Neuronal stem cell (in vitro differentiated cells): ENCODE measurements at regions not wholly inside any gene's neighbourhood (a gene's known extent, or its start where the extent isn't known, plus 50 kb on each side); places are given as distances from the start of the nearest gene placed in this dataset.
A peak's percentile ranks its signal among the peaks of the same experiment; 100 is the strongest.

Experiments
- DNase-seq: peaks from one replicate; pipeline ENCODE4 v3.0.0-alpha.2; 2013; ENCODE audit warnings: low spot score
- H2AFZ ChIP-seq: one replicate; pipeline ENCODE4 v1.6.1; 2013; ENCODE audit warnings: mild to moderate bottlenecking, low read length, inconsistent platforms
- H2AK5ac ChIP-seq: 2 replicates; pipeline ENCODE4 v1.6.1; 2013; ENCODE audit warnings: low read depth, mild to moderate bottlenecking, inconsistent platforms, low read length, moderate library complexity, mixed read lengths
- H2BK120ac ChIP-seq: 2 replicates; pipeline ENCODE4 v1.6.1; 2013; ENCODE audit warnings: low read depth, mild to moderate bottlenecking, inconsistent platforms, low read length, moderate library complexity, mixed read lengths
- H2BK12ac ChIP-seq: one replicate; pipeline ENCODE4 v1.6.1; 2013; ENCODE audit warnings: low read length, inconsistent platforms
- H2BK15ac ChIP-seq: 2 replicates; pipeline ENCODE4 v1.6.1; 2013; ENCODE audit warnings: mild to moderate bottlenecking, low read length, inconsistent platforms, mixed read lengths
- H2BK5ac ChIP-seq: one replicate; pipeline ENCODE4 v1.6.1; 2013; ENCODE audit warnings: inconsistent platforms, mild to moderate bottlenecking, low read length, moderate library complexity
- H3K14ac ChIP-seq: one replicate; pipeline ENCODE4 v1.6.1; 2013; ENCODE audit warnings: low read length, inconsistent platforms
- H3K18ac ChIP-seq: 2 replicates; pipeline ENCODE4 v1.6.1; 2013; ENCODE audit warnings: low read length, inconsistent platforms
- H3K23ac ChIP-seq: 2 replicates; pipeline ENCODE4 v1.6.1; 2013; ENCODE audit warnings: low read depth, mild to moderate bottlenecking, mixed read lengths, low read length, inconsistent platforms; ENCODE audit not compliant: poor library complexity
- H3K27ac ChIP-seq: replicated peaks from 3 replicates; pipeline ENCODE4 v1.5.1; 2013; ENCODE audit warnings: low read length, inconsistent platforms
- H3K27me3 ChIP-seq, 3 experiments: 2 replicates each; pipeline ENCODE4 v1.6.1; 2013; ENCODE audit warnings: low read length in 3 of 3, mild to moderate bottlenecking in 2 of 3, inconsistent platforms in 1 of 3, low read depth in 1 of 3, mixed read lengths in 1 of 3, moderate library complexity in 1 of 3; ENCODE audit not compliant: control insufficient read depth in 3 of 3, insufficient read depth in 3 of 3
- H3K36me3 ChIP-seq, 2 donors: replicated peaks in 1 of 2; 2 replicates each; pipeline ENCODE4 v1.6.1; 2013; ENCODE audit warnings: low read length in 2 of 2; ENCODE audit not compliant: control insufficient read depth in 2 of 2, insufficient read depth in 2 of 2
- H3K4ac ChIP-seq: 2 replicates; pipeline ENCODE4 v1.6.1; 2013; ENCODE audit warnings: inconsistent platforms, mild to moderate bottlenecking, low read length, moderate library complexity
- H3K4me1 ChIP-seq, 2 donors: 1 replicate in 1 of 2; 2 replicates in 1 of 2; pipeline ENCODE4 v1.6.1; 2013; ENCODE audit warnings: low read length in 2 of 2, low read depth in 1 of 2; ENCODE audit not compliant: control insufficient read depth in 2 of 2, insufficient read depth in 1 of 2
- H3K4me2 ChIP-seq: one replicate; pipeline ENCODE4 v1.6.1; 2013; ENCODE audit warnings: mild to moderate bottlenecking, low read length, inconsistent platforms; ENCODE audit not compliant: insufficient read depth, poor library complexity, severe bottlenecking
- H3K4me3 ChIP-seq, 2 donors: 2 replicates each; pipeline ENCODE4 v1.5.1; 2013; ENCODE audit warnings: low read length in 2 of 2, mild to moderate bottlenecking in 2 of 2, inconsistent platforms in 1 of 2, moderate library complexity in 1 of 2
- H3K79me1 ChIP-seq: one replicate; pipeline ENCODE4 v1.6.1; 2013; ENCODE audit warnings: low read depth, mild to moderate bottlenecking, inconsistent platforms, low read length, moderate library complexity
- H3K9ac ChIP-seq: one replicate; pipeline ENCODE4 v1.6.1; 2013; ENCODE audit warnings: mild to moderate bottlenecking, low read depth, low read length, inconsistent platforms; ENCODE audit not compliant: poor library complexity
- H3K9me3 ChIP-seq, 2 donors: replicated peaks in 1 of 2; 2 replicates each; pipeline versions ENCODE3 to v1.6.1; 2013; ENCODE audit warnings: low read length in 2 of 2, mild to moderate bottlenecking in 2 of 2, inconsistent platforms in 1 of 2, low read depth in 1 of 2, mixed read lengths in 1 of 2, moderate library complexity in 1 of 2; ENCODE audit not compliant: control insufficient read depth in 2 of 2, insufficient read depth in 1 of 2
- H4K8ac ChIP-seq: one replicate; pipeline ENCODE4 v1.6.1; 2013; ENCODE audit warnings: low read depth, mild to moderate bottlenecking, inconsistent platforms, low read length, moderate library complexity
- H4K91ac ChIP-seq: one replicate; pipeline ENCODE4 v1.6.1; 2013; ENCODE audit warnings: low read length, low read depth, mild to moderate bottlenecking, inconsistent platforms; ENCODE audit not compliant: poor library complexity
- WGBS, 2 donors: extraction: QIAGEN DNeasy Blood & Tissue Kit; methylation state at CpG; one replicate each; pipeline ENCODE4 v1.1.7; 2013; ENCODE audit warnings: missing lambda C conversion rate in 2 of 2, mixed read lengths in 1 of 2; ENCODE audit not compliant: insufficient read length in 2 of 2, insufficient replicate concordance in 1 of 2; ENCODE audit errors: extremely low coverage in 2 of 2; 5-methylcytosine and 5-hydroxymethylcytosine counted together

- Histone ChIP-seq H3K9me3 (no peaks in the 10 kb centered on the region), H2AFZ (no peak overlapping the region), H2BK15ac (no peak overlapping the region), H3K14ac (no peak overlapping the region), H3K4ac (no peak overlapping the region), H3K27ac (no peak overlapping the region), H4K8ac (no peak overlapping the region), H2BK120ac (no peak overlapping the region), H3K4me1 (no peaks in the 10 kb centered on the region), H2BK12ac (no peak overlapping the region), H4K91ac (no peak overlapping the region), H3K18ac (no peak overlapping the region), H2BK5ac (no peak overlapping the region), H3K9ac (no peak overlapping the region), H3K4me2 (no peak overlapping the region), H3K23ac (no peak overlapping the region), H3K4me3 (no peak overlapping the region), H3K27me3 (no peaks in the 10 kb centered on the region), H2AK5ac (no peak overlapping the region), H3K36me3 (no peaks in the 10 kb centered on the region), H3K79me1 (no peaks in the 10 kb centered on the region)
- DNase-seq: peak; percentile 12
- WGBS, 2 donors: no CpG with 5 or more reads among the region's 6 CpGs
These were observed 984.9 kb upstream of the AUTS2 start for GRCh38 chr7:68613405-68613804.

DNA sequence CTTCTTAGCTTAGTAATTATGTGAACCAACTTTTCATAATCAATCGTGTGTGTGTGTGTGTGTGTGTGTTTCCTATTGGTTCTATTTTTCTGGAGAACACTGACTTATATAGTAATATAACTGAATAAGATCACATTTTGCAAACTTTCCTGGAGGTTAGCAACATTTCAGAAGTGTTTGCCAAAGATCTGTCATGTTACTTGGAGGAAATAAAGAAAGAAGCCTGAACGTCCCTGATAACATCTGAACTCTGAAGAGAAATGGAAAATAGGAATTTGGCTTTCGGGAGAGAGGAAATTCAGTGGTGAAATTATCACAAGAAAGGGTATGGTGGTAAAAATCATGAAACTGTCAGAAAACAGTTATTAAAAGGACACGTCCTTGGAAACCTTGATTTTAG lies 984.4 kb upstream of the AUTS2 start:
- Histone ChIP-seq H4K8ac (no peak overlapping the region), H3K18ac (no peak overlapping the region), H4K91ac (no peak overlapping the region), H2BK5ac (no peak overlapping the region), H3K4me2 (no peak overlapping the region), H3K79me1 (no peaks in the 10 kb centered on the region), H2BK120ac (no peak overlapping the region), H3K27ac (no peak overlapping the region), H2AK5ac (no peak overlapping the region), H3K9ac (no peak overlapping the region), H3K36me3 (no peaks in the 10 kb centered on the region), H3K4me3 (no peak overlapping the region), H2BK12ac (no peak overlapping the region), H3K9me3 (no peaks in the 10 kb centered on the region), H2BK15ac (no peak overlapping the region), H3K23ac (no peak overlapping the region), H3K4me1 (no peaks in the 10 kb centered on the region), H3K27me3 (no peaks in the 10 kb centered on the region), H3K4ac (no peak overlapping the region), H2AFZ (no peak overlapping the region), H3K14ac (no peak overlapping the region)
- WGBS, 2 donors: no CpG with 5 or more reads among the region's 4 CpGs
- no peak for DNase-seq

GRCh38 chr7:68619526-68619925 lies 978.7 kb upstream of the AUTS2 start:
- Histone ChIP-seq H2BK120ac (no peak overlapping the region), H3K4me3 (no peak overlapping the region), H3K4me1 (no peaks in the 10 kb centered on the region), H2BK5ac (no peak overlapping the region), H3K4me2 (no peak overlapping the region), H2BK15ac (no peak overlapping the region), H3K18ac (no peak overlapping the region), H3K79me1 (no peaks in the 10 kb centered on the region), H2AK5ac (no peak overlapping the region), H3K9me3 (no peaks in the 10 kb centered on the region), H3K14ac (no peak overlapping the region), H3K9ac (no peak overlapping the region), H4K8ac (no peak overlapping the region), H2BK12ac (no peak overlapping the region), H3K23ac (no peak overlapping the region), H3K4ac (no peak overlapping the region), H4K91ac (no peak overlapping the region), H2AFZ (no peak overlapping the region), H3K27me3 (no peaks in the 10 kb centered on the region), H3K27ac (no peak overlapping the region), H3K36me3 (no peaks in the 10 kb centered on the region)
- no peak for DNase-seq
- WGBS, 2 donors: no CpG with 5 or more reads among the region's 3 CpGs

DNA sequence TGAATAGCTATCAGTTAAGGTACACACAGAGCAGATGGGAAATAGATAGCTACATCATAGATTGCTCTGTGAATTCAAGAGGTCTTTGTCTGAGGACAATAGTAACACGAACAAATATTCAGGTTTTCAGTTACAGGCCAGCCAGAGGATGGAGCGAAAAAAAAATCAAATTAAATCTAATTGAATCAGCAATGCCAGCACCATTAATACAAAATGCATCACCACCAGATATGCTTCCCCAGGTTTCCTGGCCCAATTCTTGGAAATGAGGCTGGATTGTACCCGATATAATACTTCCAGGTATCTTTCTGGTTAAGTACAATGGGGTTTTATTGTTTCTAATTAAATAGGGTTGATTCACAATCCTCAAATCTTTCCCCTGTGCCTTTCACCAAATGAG lies 975.8 kb upstream of the AUTS2 start:
- Histone ChIP-seq H3K9me3 (no peaks in the 10 kb centered on the region), H3K4me2 (no peak overlapping the region), H3K14ac (no peak overlapping the region), H3K36me3 (no peaks in the 10 kb centered on the region), H3K9ac (no peak overlapping the region), H4K8ac (no peak overlapping the region), H2AK5ac (no peak overlapping the region), H2BK15ac (no peak overlapping the region), H3K23ac (no peak overlapping the region), H3K27ac (no peak overlapping the region), H2BK5ac (no peak overlapping the region), H4K91ac (no peak overlapping the region), H3K79me1 (no peaks in the 10 kb centered on the region), H3K27me3 (no peaks in the 10 kb centered on the region), H2BK120ac (no peak overlapping the region), H2BK12ac (no peak overlapping the region), H2AFZ (no peak overlapping the region), H3K18ac (no peak overlapping the region), H3K4me3 (no peak overlapping the region), H3K4ac (no peak overlapping the region), H3K4me1 (peaks cover 0 to 2% of the 10 kb centered on the region in 2 donors)
- no CpG with 5 or more reads among the region's 3 CpGs for WGBS, 2 donors
- DNase-seq: no peak
